ENCODE measurements at regions not wholly inside any gene's neighbourhood (a gene's known extent, or its start where the extent isn't known, plus 50 kb on each side); places are given as distances from the start of the nearest gene placed in this dataset.

GRCh38 chrX:69260169-69260568 is 94.9 kb upstream of the PJA1 start:
- DNase-seq (ENCODE audit: extremely low spot score, unreplicated experiment), result no peak
- no peaks in the 10 kb centered on the region for H3K9me3 Mint-ChIP-seq
- peaks cover 27% of the 10 kb centered on the region for H3K27me3 Mint-ChIP-seq
- no peaks in the 10 kb centered on the region for H3K36me3 Mint-ChIP-seq
- H3K4me1 Mint-ChIP-seq (ENCODE audit: unreplicated experiment), result peaks cover 8% of the 10 kb centered on the region
- no peak overlapping the region for H3K27ac Mint-ChIP-seq
- H3K4me3 Mint-ChIP-seq, result no peak overlapping the region
- no peak for TF ChIP-seq CTCF (conservative IDR thresholded peaks at IDR 0.05)

DNA sequence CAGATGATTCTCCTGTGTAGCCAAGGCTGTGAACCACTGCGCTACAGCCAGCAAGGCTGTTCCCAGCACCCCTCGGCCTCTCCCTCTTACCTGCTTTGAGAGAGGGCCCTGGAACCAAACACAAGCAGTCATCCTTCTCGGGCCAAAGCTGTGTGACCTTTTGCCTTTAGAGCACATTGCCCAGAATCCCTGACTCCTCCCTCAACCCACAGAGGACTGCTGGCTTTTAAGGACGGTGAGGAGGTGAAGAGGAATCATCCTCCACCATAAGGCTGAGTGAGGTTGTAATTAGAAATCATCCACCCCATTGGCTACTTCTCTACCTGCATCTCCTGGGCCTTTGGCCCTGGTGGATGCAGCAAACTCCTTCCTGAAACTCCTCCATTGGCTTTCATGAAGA is 93.6 kb upstream of the PJA1 start:
- Mint-ChIP-seq H3K4me1 (ENCODE audit: unreplicated experiment) (peaks cover 8% of the 10 kb centered on the region), H3K4me3 (no peak overlapping the region), H3K9me3 (peaks cover 5% of the 10 kb centered on the region), H3K27me3 (peaks cover 17% of the 10 kb centered on the region), H3K27ac (no peak overlapping the region), H3K36me3 (no peaks in the 10 kb centered on the region)
- no peak for DNase-seq (ENCODE audit: extremely low spot score, unreplicated experiment)
- no peak for TF ChIP-seq CTCF (conservative IDR thresholded peaks at IDR 0.05)

DNA sequence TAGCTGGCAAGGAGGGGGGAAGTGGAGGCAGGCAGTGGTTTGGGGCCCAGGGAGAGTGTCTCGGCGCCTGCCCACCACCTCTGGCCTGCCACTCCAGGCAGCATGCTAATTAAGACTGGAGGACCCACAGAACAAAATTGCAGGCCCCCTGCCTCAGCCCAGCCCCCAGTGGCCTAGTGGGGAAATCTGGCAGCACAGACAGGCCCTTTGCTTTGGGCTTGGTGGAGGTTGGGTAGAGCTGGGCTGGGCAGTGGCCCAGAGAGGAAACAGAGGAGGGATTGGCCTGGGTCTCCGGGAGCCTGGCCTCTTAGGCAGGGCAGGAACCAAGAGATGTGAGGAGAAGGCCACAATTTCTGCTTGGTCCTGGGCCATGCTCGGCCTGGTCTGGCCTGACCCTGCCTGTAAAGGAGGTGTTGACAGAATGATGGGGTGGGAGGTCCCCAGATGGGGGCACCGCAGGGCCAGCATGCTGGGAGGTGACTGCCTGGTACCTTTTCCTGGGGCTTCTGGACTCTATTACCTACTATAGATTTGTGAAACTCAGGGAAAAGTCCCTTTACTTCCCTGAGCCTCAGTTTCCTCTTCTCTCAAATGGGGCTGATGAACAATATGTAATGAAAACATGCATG is 92.4 kb upstream of the PJA1 start:
- Mint-ChIP-seq H3K27me3 (peaks cover 4% of the 10 kb centered on the region), H3K4me1 (ENCODE audit: unreplicated experiment) (no peaks in the 10 kb centered on the region), H3K9me3 (peaks cover 5% of the 10 kb centered on the region), H3K27ac (no peak overlapping the region), H3K4me3 (no peak overlapping the region), H3K36me3 (no peaks in the 10 kb centered on the region)
- no peak for DNase-seq (ENCODE audit: extremely low spot score, unreplicated experiment)
- TF ChIP-seq CTCF (conservative IDR thresholded peaks at IDR 0.05), result no peak

GRCh38 chrX:69256291-69256565 is 91.0 kb upstream of the PJA1 start:
- Mint-ChIP-seq H3K9me3 (peaks cover 5% of the 10 kb centered on the region), H3K27me3 (no peaks in the 10 kb centered on the region), H3K27ac (no peak overlapping the region), H3K36me3 (no peaks in the 10 kb centered on the region), H3K4me3 (no peak overlapping the region), H3K4me1 (ENCODE audit: unreplicated experiment) (no peaks in the 10 kb centered on the region)
- TF ChIP-seq CTCF (conservative IDR thresholded peaks at IDR 0.05), result no peak
- DNase-seq (ENCODE audit: extremely low spot score, unreplicated experiment), result no peak

- no peak overlapping the region for H3K4me3 Mint-ChIP-seq
- DNase-seq (ENCODE audit: extremely low spot score, unreplicated experiment), result no peak
- TF ChIP-seq CTCF (conservative IDR thresholded peaks at IDR 0.05), result no peak
- H3K36me3 Mint-ChIP-seq, result no peaks in the 10 kb centered on the region
- no peaks in the 10 kb centered on the region for H3K4me1 Mint-ChIP-seq (ENCODE audit: unreplicated experiment)
- no peak overlapping the region for H3K27ac Mint-ChIP-seq
- H3K27me3 Mint-ChIP-seq, result no peaks in the 10 kb centered on the region
- peaks cover 5% of the 10 kb centered on the region for H3K9me3 Mint-ChIP-seq
Measured at GRCh38 chrX:69255441-69256290, 90.4 kb upstream of the PJA1 start.
